Central memory CD8-positive, alpha-beta T cell (primary cell): ENCODE measurements at regions not wholly inside any gene's neighbourhood (a gene's known extent, or its start where the extent isn't known, plus 50 kb on each side); places are given as distances from the start of the nearest gene placed in this dataset.
"Not testable (repeated sequence)": the region's sequence is repeated elsewhere in the genome, so short reads cannot be mapped to it uniquely, and the experiment has no call there.

Source experiments
- ATAC-seq: fragments of 150-1000 bp; cut with Tn5 transposase; replicated peaks from 2 replicates; pipeline ENCODE4 v1.10.0; 2022; ENCODE audit warnings: mild to moderate bottlenecking, moderate FRiP score, moderate number of reproducible peaks; ENCODE audit not compliant: poor library complexity, severe bottlenecking; ENCODE audit errors: extremely low read depth
- DNase-seq, 2 donors: peaks; one replicate each; pipeline ENCODE4 v3.0.0; 2021; ENCODE audit warnings: low spot score in 2 of 2
- H3K27ac Mint-ChIP-seq: one replicate; pipeline ENCODE4 v1.8.0; 2022; ENCODE audit warnings: low read depth, mild to moderate bottlenecking, moderate library complexity, mixed read lengths
- H3K27me3 Mint-ChIP-seq: one replicate; pipeline ENCODE4 v1.8.0; 2022; ENCODE audit warnings: mixed read lengths
- H3K36me3 Mint-ChIP-seq: one replicate; pipeline ENCODE4 v1.8.0; 2022; ENCODE audit warnings: mild to moderate bottlenecking, moderate library complexity, mixed read lengths; ENCODE audit not compliant: insufficient read depth
- H3K4me1 Mint-ChIP-seq: one replicate; pipeline ENCODE4 v1.8.0; 2022; ENCODE audit warnings: mixed read lengths
- H3K4me3 Mint-ChIP-seq: one replicate; pipeline ENCODE4 v1.8.0; 2022; ENCODE audit warnings: mild to moderate bottlenecking, moderate library complexity, mixed read lengths
- H3K9me3 Mint-ChIP-seq: one replicate; pipeline ENCODE4 v1.8.0; 2022; ENCODE audit warnings: mixed read lengths

GRCh38 chr5:18576586-18576985 is 942.3 kb downstream of the TAF11L14 start:
- H3K9me3 Mint-ChIP-seq: no peaks in the 10 kb centered on the region
- H3K27me3 Mint-ChIP-seq: no peaks in the 10 kb centered on the region
- H3K36me3 Mint-ChIP-seq: no peaks in the 10 kb centered on the region
- no peak for ATAC-seq
- no peak overlapping the region for H3K27ac Mint-ChIP-seq
- DNase-seq: no peak
- no peaks in the 10 kb centered on the region for H3K4me1 Mint-ChIP-seq
- H3K4me3 Mint-ChIP-seq: no peak overlapping the region

GRCh38 chr5:18601185-18601584 is 966.9 kb downstream of the TAF11L14 start:
- Mint-ChIP-seq H3K9me3 (peaks cover 12% of the 10 kb centered on the region), H3K27me3 (no peaks in the 10 kb centered on the region)

GRCh38 chr5:18602402-18602801 is 968.1 kb downstream of the TAF11L14 start:
- Mint-ChIP-seq H3K27ac (no peak overlapping the region), H3K4me1 (no peaks in the 10 kb centered on the region), H3K9me3 (peaks cover 6% of the 10 kb centered on the region), H3K27me3 (no peaks in the 10 kb centered on the region), H3K36me3 (no peaks in the 10 kb centered on the region), H3K4me3 (no peak overlapping the region)
- ATAC-seq (no peak), DNase-seq (no peak)

More at GRCh38 chr5:18601185-18601584, 966.9 kb downstream of the TAF11L14 start:
- ATAC-seq (no peak), DNase-seq (no peak)
- Mint-ChIP-seq H3K27ac (no peak overlapping the region), H3K36me3 (no peaks in the 10 kb centered on the region), H3K4me3 (no peak overlapping the region), H3K4me1 (no peaks in the 10 kb centered on the region)

- Mint-ChIP-seq H3K27me3 (no peaks in the 10 kb centered on the region), H3K36me3 (no peaks in the 10 kb centered on the region), H3K9me3 (peaks cover 6% of the 10 kb centered on the region), H3K4me1 (no peaks in the 10 kb centered on the region), H3K27ac (no peak overlapping the region), H3K4me3 (no peak overlapping the region)
- DNase-seq (no peak), ATAC-seq (no peak)
Observed at GRCh38 chr5:18605186-18605585, 970.9 kb downstream of the TAF11L14 start.

GRCh38 chr5:18607570-18607969 is 973.3 kb downstream of the TAF11L14 start:
- Mint-ChIP-seq H3K9me3 (peaks cover 6% of the 10 kb centered on the region), H3K4me1 (no peaks in the 10 kb centered on the region), H3K4me3 (no peak overlapping the region), H3K27ac (no peak overlapping the region), H3K36me3 (no peaks in the 10 kb centered on the region), H3K27me3 (no peaks in the 10 kb centered on the region)
- DNase-seq (no peak), ATAC-seq (no peak)

GRCh38 chr5:18617191-18617590 is 982.9 kb downstream of the TAF11L14 start:
- ATAC-seq, DNase-seq, H3K4me3 Mint-ChIP-seq, H3K36me3 Mint-ChIP-seq, H3K4me1 Mint-ChIP-seq, H3K27ac Mint-ChIP-seq, H3K27me3 Mint-ChIP-seq: not testable (repeated sequence)
- H3K9me3 Mint-ChIP-seq: peaks cover 15% of the 10 kb centered on the region

GRCh38 chr5:18630458-18631045 is 996.3 kb downstream of the TAF11L14 start:
- H3K36me3 Mint-ChIP-seq: no peaks in the 10 kb centered on the region
- H3K4me1 Mint-ChIP-seq: no peaks in the 10 kb centered on the region
- ATAC-seq (no peak), DNase-seq (no peak)
- peaks cover 15% of the 10 kb centered on the region for H3K9me3 Mint-ChIP-seq
- no peak overlapping the region for H3K27ac Mint-ChIP-seq
- H3K4me3 Mint-ChIP-seq: no peak overlapping the region
- H3K27me3 Mint-ChIP-seq: no peaks in the 10 kb centered on the region

- Mint-ChIP-seq H3K4me1 (no peaks in the 10 kb centered on the region), H3K4me3 (no peak overlapping the region), H3K27ac (no peak overlapping the region), H3K9me3 (peaks cover 38% of the 10 kb centered on the region), H3K27me3 (no peaks in the 10 kb centered on the region), H3K36me3 (peaks cover 2% of the 10 kb centered on the region)
- DNase-seq (no peak), ATAC-seq (no peak)
Observed at GRCh38 chr5:18652404-18653215, 1018.4 kb downstream of the TAF11L14 start.

- Mint-ChIP-seq H3K4me3 (no peak overlapping the region), H3K27ac (no peak overlapping the region), H3K27me3 (no peaks in the 10 kb centered on the region), H3K9me3 (peaks cover 41% of the 10 kb centered on the region), H3K4me1 (no peaks in the 10 kb centered on the region), H3K36me3 (peaks cover 2% of the 10 kb centered on the region)
- no peak for DNase-seq
- no peak for ATAC-seq
Observed at GRCh38 chr5:18653216-18653752, 1019.0 kb downstream of the TAF11L14 start.

- ATAC-seq: no peak
- no peak overlapping the region for H3K27ac Mint-ChIP-seq
- peaks cover 7% of the 10 kb centered on the region for H3K9me3 Mint-ChIP-seq
- H3K36me3 Mint-ChIP-seq: peaks cover 2% of the 10 kb centered on the region
- H3K4me3 Mint-ChIP-seq: no peak overlapping the region
- no peaks in the 10 kb centered on the region for H3K27me3 Mint-ChIP-seq
- no peak for DNase-seq
- no peaks in the 10 kb centered on the region for H3K4me1 Mint-ChIP-seq
Observed at GRCh38 chr5:18660511-18660910, 1026.3 kb downstream of the TAF11L14 start.

- no peak for ATAC-seq
- Mint-ChIP-seq H3K4me3 (no peak overlapping the region), H3K36me3 (peaks cover 2% of the 10 kb centered on the region)
Observed at GRCh38 chr5:18662231-18662630, 1028.0 kb downstream of the TAF11L14 start.

GRCh38 chr5:18674212-18674611 is 1040.0 kb downstream of the TAF11L14 start:
- DNase-seq, H3K4me3 Mint-ChIP-seq, H3K4me1 Mint-ChIP-seq, H3K36me3 Mint-ChIP-seq, ATAC-seq, H3K27ac Mint-ChIP-seq: not testable (repeated sequence)
- Mint-ChIP-seq H3K9me3 (peaks cover 16% of the 10 kb centered on the region), H3K27me3 (peaks cover 21% of the 10 kb centered on the region)

More at GRCh38 chr5:18662231-18662630, 1028.0 kb downstream of the TAF11L14 start:
- no peak for DNase-seq
- no peaks in the 10 kb centered on the region for H3K4me1 Mint-ChIP-seq
- H3K27ac Mint-ChIP-seq: no peak overlapping the region
- no peaks in the 10 kb centered on the region for H3K27me3 Mint-ChIP-seq
- H3K9me3 Mint-ChIP-seq: peaks cover 7% of the 10 kb centered on the region

GRCh38 chr5:18675041-18675440 is 1040.8 kb downstream of the TAF11L14 start:
- Mint-ChIP-seq H3K27ac (no peak overlapping the region), H3K4me1 (no peaks in the 10 kb centered on the region), H3K4me3 (no peak overlapping the region), H3K9me3 (peaks cover 16% of the 10 kb centered on the region), H3K36me3 (no peaks in the 10 kb centered on the region), H3K27me3 (peaks cover 21% of the 10 kb centered on the region)
- ATAC-seq (no peak), DNase-seq (no peak)
